ENCODE measurements at regions not wholly inside any gene's neighbourhood (a gene's known extent, or its start where the extent isn't known, plus 50 kb on each side); places are given as distances from the start of the nearest gene placed in this dataset.

DNA sequence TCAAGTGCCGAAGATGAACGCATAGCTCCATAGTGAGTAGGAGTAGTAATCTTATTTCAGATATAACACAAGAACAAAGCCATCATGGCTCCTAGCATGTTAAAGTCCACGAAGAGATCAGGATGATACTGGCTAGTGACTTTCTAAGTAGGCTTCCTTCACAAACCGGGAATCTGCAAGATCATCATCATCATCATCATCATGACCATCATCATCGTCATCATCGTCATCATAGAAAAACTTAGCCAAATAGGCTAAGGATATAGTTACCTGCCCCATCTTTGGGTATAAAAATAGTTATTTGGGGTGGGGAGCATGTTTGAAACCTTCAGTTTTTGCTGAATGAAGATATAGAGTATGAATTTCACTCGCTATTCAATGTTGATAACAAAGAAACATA, 57.9 kb downstream of the PYDC2 start:
- no peak for TF ChIP-seq ZNF184 (tag by site-specific recombination; IDR thresholded peaks at IDR 0.05)
- TF ChIP-seq PATZ1 (tag by site-specific recombination; IDR thresholded peaks at IDR 0.05): no peak
- TF ChIP-seq ZNF549 (tag by site-specific recombination; IDR thresholded peaks at IDR 0.05): no peak
- no peak for TF ChIP-seq ZNF211 (tag by site-specific recombination; IDR thresholded peaks at IDR 0.05; ENCODE audit: low read depth)
- no peak for TF ChIP-seq YY1 (tag by site-specific recombination; IDR thresholded peaks at IDR 0.05)
- TF ChIP-seq, protein P1, sequence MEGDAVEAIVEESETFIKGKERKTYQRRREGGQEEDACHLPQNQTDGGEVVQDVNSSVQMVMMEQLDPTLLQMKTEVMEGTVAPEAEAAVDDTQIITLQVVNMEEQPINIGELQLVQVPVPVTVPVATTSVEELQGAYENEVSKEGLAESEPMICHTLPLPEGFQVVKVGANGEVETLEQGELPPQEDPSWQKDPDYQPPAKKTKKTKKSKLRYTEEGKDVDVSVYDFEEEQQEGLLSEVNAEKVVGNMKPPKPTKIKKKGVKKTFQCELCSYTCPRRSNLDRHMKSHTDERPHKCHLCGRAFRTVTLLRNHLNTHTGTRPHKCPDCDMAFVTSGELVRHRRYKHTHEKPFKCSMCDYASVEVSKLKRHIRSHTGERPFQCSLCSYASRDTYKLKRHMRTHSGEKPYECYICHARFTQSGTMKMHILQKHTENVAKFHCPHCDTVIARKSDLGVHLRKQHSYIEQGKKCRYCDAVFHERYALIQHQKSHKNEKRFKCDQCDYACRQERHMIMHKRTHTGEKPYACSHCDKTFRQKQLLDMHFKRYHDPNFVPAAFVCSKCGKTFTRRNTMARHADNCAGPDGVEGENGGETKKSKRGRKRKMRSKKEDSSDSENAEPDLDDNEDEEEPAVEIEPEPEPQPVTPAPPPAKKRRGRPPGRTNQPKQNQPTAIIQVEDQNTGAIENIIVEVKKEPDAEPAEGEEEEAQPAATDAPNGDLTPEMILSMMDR (tag by site-specific recombination; IDR thresholded peaks at IDR 0.05): no peak

All from HEK293 (cell line).